HG02763 (cell line): ENCODE measurements at regions not wholly inside any gene's neighbourhood (a gene's known extent, or its start where the extent isn't known, plus 50 kb on each side); places are given as distances from the start of the nearest gene placed in this dataset.

ENCODE experiments used
- ATAC-seq: cut with Tn5 transposase; IDR thresholded peaks from one replicate; pipeline ENCODE4 v1.9.1; 2021; ENCODE audit warnings: mild to moderate bottlenecking, moderate library complexity; ENCODE audit not compliant: unreplicated experiment

GRCh38 chr16:86765389-86766026 lies 187.2 kb downstream of the FOXL1 start:
- no peak for ATAC-seq

GRCh38 chr16:86766700-86767099 lies 188.4 kb downstream of the FOXL1 start:
- no peak for ATAC-seq

- ATAC-seq = no peak
Observed at GRCh38 chr16:86768228-86768791, 190.0 kb downstream of the FOXL1 start.

- no peak for ATAC-seq
Observed at GRCh38 chr16:86768999-86769398, 190.7 kb downstream of the FOXL1 start.

GRCh38 chr16:86771506-86772460 lies 193.4 kb downstream of the FOXL1 start:
- no peak for ATAC-seq

- ATAC-seq = no peak
Observed at GRCh38 chr16:86772671-86773353, 194.5 kb downstream of the FOXL1 start.

- ATAC-seq = no peak
Observed at GRCh38 chr16:86773354-86773715, 195.0 kb downstream of the FOXL1 start.

- no peak for ATAC-seq
Observed at GRCh38 chr16:86774931-86775330, 196.6 kb downstream of the FOXL1 start.

GRCh38 chr16:86775511-86775921 lies 197.2 kb downstream of the FOXL1 start:
- no peak for ATAC-seq

- no peak for ATAC-seq
Observed at GRCh38 chr16:86777381-86777946, 199.1 kb downstream of the FOXL1 start.

GRCh38 chr16:86778108-86778745 lies 199.9 kb downstream of the FOXL1 start:
- no peak for ATAC-seq

- no peak for ATAC-seq
Observed at GRCh38 chr16:86778978-86779377, 200.6 kb downstream of the FOXL1 start.

GRCh38 chr16:86781046-86781445 lies 202.7 kb downstream of the FOXL1 start:
- ATAC-seq = no peak

GRCh38 chr16:86783636-86784626 lies 205.6 kb downstream of the FOXL1 start:
- ATAC-seq = no peak

GRCh38 chr16:86786338-86786737 lies 208.0 kb downstream of the FOXL1 start:
- ATAC-seq = no peak

GRCh38 chr16:86786994-86787393 lies 208.6 kb downstream of the FOXL1 start:
- ATAC-seq = no peak

- ATAC-seq = no peak
Observed at GRCh38 chr16:86787538-86787937, 209.2 kb downstream of the FOXL1 start.

- ATAC-seq = no peak
Observed at GRCh38 chr16:86789621-86790051, 211.3 kb downstream of the FOXL1 start.
